Neural cell (in vitro differentiated cells): ENCODE measurements at regions not wholly inside any gene's neighbourhood (a gene's known extent, or its start where the extent isn't known, plus 50 kb on each side); places are given as distances from the start of the nearest gene placed in this dataset.

Experiments
- H2AFZ ChIP-seq: fragments of 200-600, 300-800 bp; sonication (generic), shearing (Covaris generic); 2 replicates; pipeline ENCODE4 v1.6.0; 2014; ENCODE audit warnings: low read depth, mild to moderate bottlenecking, antibody characterized with exemption, low read length, moderate library complexity
- H3F3A ChIP-seq: fragments of 200-600 bp; shearing (Covaris generic); 2 replicates; pipeline ENCODE4 v1.6.1; 2016; ENCODE audit warnings: mild to moderate bottlenecking, moderate library complexity, mixed read lengths, antibody characterized with exemption, low read length; ENCODE audit not compliant: insufficient read depth, poor library complexity, severe bottlenecking
- H3K27ac ChIP-seq: fragments of 200-600, 300-800 bp; sonication (generic), shearing (Covaris generic); 2 replicates; pipeline ENCODE4 v1.5.1; 2014; ENCODE audit warnings: mild to moderate bottlenecking, low read length, moderate library complexity
- H3K27me3 ChIP-seq: fragments of 300-800, 200-600 bp; sonication (generic), shearing (Covaris generic); 2 replicates; pipeline ENCODE4 v1.6.0; 2014; ENCODE audit warnings: mild to moderate bottlenecking, low read depth, low read length, moderate library complexity; ENCODE audit not compliant: insufficient read depth
- H3K36me3 ChIP-seq: fragments of 300-800, 200-600 bp; sonication (generic), shearing (Covaris generic); 2 replicates; pipeline ENCODE4 v1.5.1; 2014; ENCODE audit warnings: mild to moderate bottlenecking, antibody characterized with exemption, low read length, moderate library complexity; ENCODE audit not compliant: insufficient read depth
- H3K4me2 ChIP-seq: fragments of 300-800, 200-600 bp; sonication (generic), shearing (Covaris generic); 2 replicates; pipeline ENCODE4 v1.6.0; 2014; ENCODE audit warnings: mild to moderate bottlenecking, low read length
- H3K4me3 ChIP-seq: fragments of 300-800, 200-600 bp; sonication (generic), shearing (Covaris generic); 2 replicates; pipeline ENCODE4 v1.5.1; 2014; ENCODE audit warnings: mild to moderate bottlenecking, low read length, moderate library complexity
- H3K79me2 ChIP-seq: fragments of 200-600 bp; shearing (Covaris generic); replicated peaks from 2 replicates; pipeline ENCODE4 v1.6.0; 2014; ENCODE audit warnings: mild to moderate bottlenecking, low read length, moderate library complexity; ENCODE audit not compliant: insufficient read depth
- H3K9ac ChIP-seq: fragments of 300-800, 200-600 bp; sonication (generic), shearing (Covaris generic); 2 replicates; pipeline ENCODE4 v1.6.1; 2016; ENCODE audit warnings: mild to moderate bottlenecking, low read length, mixed read lengths
- H3K9me2 ChIP-seq: fragments of 200-600 bp; shearing (Covaris generic); 2 replicates; pipeline ENCODE4 v1.6.1; 2016; ENCODE audit warnings: mild to moderate bottlenecking, low read length, mixed read lengths; ENCODE audit not compliant: insufficient read depth
- H3K9me3 ChIP-seq: fragments of 200-600, 300-800 bp; sonication (generic), shearing (Covaris generic); 2 replicates; pipeline ENCODE4 v1.6.1; 2016; ENCODE audit warnings: mild to moderate bottlenecking, mixed run types, low read length, moderate library complexity, mixed read lengths
- H4K20me1 ChIP-seq: fragments of 200-600 bp; shearing (Covaris generic); 2 replicates; pipeline ENCODE4 v1.6.1; 2016; ENCODE audit warnings: mild to moderate bottlenecking, mixed run types; ENCODE audit not compliant: insufficient read depth
- EP300 ChIP-seq: fragments of 450-650 bp; conservative IDR thresholded peaks from 2 replicates; pipeline ENCODE4 v1.6.1; 2014; ENCODE audit warnings: antibody characterized with exemption, mild to moderate bottlenecking, moderate library complexity; ENCODE audit not compliant: poor library complexity, severe bottlenecking
- EZH2 ChIP-seq: fragments of 200-600, 300-800 bp; shearing (Covaris generic), sonication (generic); IDR thresholded peaks from 2 replicates; pipeline ENCODE4 v1.6.1; 2014; ENCODE audit warnings: antibody characterized with exemption, low read length, borderline replicate concordance, mild to moderate bottlenecking; ENCODE audit not compliant: insufficient read depth, poor library complexity, severe bottlenecking
- MXI1 ChIP-seq: fragments of 450-650 bp; conservative IDR thresholded peaks from 2 replicates; pipeline ENCODE4 v1.6.1; 2014; ENCODE audit warnings: antibody characterized with exemption, mild to moderate bottlenecking; ENCODE audit not compliant: poor library complexity, severe bottlenecking
- POLR2AphosphoS5 ChIP-seq: IDR thresholded peaks from 2 replicates; pipeline ENCODE4 v1.6.1; 2012
- RAD21 ChIP-seq: fragments of 450-650 bp; conservative IDR thresholded peaks from 2 replicates; pipeline ENCODE4 v1.6.1; 2014; ENCODE audit warnings: antibody characterized with exemption, mild to moderate bottlenecking, moderate library complexity
- SMC3 ChIP-seq: fragments of 450-650 bp; conservative IDR thresholded peaks from 2 replicates; pipeline ENCODE4 v1.6.1; 2014; ENCODE audit warnings: antibody characterized with exemption, mild to moderate bottlenecking, moderate library complexity; ENCODE audit not compliant: poor library complexity
- TAF1 ChIP-seq: IDR thresholded peaks from 2 replicates; pipeline ENCODE4 v1.6.1; 2012; ENCODE audit warnings: low read depth
- TF ChIP-seq, protein P1 (sequence below): fragments of 450-650 bp; IDR thresholded peaks from 2 replicates; pipeline ENCODE4 v1.5.1; 2014; ENCODE audit warnings: antibody characterized with exemption, mild to moderate bottlenecking, moderate library complexity; ENCODE audit not compliant: poor library complexity, severe bottlenecking
- TF ChIP-seq, protein P2 (sequence below): IDR thresholded peaks from 2 replicates; pipeline ENCODE4 v1.6.1; 2012; ENCODE audit warnings: borderline replicate concordance

DNA sequence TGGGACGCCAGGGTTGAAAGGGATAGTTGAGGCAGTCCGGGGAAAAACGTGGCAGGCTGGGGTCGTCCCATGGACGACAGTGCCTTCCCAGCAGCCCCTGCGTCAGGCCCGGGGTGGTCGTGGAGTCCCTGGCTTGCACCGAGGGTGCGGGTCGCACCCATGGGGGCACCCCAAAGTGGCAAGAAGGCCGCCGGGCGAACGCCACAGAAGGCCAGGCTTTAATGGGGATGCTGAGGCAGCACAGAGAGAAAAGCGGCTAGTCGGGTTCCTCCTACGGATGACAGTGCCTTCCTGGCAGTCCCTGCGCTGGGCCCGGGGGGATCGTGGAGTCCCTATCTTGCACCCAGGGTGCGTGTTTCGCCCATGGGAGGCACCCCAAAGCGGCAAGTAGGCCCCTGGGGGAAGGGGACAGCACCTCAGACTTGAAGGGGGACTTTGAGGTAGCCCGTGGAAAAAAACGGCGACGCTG is 158.6 kb upstream of the ALG10B start:
- Histone ChIP-seq H4K20me1 (no peaks in the 10 kb centered on the region), H3K27ac (no peak overlapping the region), H3K36me3 (no peaks in the 10 kb centered on the region), H2AFZ (no peak overlapping the region), H3F3A (no peaks in the 10 kb centered on the region), H3K9me2 (no peaks in the 10 kb centered on the region), H3K4me2 (no peak overlapping the region), H3K79me2 (no peaks in the 10 kb centered on the region), H3K27me3 (no peaks in the 10 kb centered on the region), H3K9ac (no peak overlapping the region), H3K9me3 (peaks cover 5% of the 10 kb centered on the region), H3K4me3 (no peak overlapping the region)
- TF ChIP-seq, protein P1, sequence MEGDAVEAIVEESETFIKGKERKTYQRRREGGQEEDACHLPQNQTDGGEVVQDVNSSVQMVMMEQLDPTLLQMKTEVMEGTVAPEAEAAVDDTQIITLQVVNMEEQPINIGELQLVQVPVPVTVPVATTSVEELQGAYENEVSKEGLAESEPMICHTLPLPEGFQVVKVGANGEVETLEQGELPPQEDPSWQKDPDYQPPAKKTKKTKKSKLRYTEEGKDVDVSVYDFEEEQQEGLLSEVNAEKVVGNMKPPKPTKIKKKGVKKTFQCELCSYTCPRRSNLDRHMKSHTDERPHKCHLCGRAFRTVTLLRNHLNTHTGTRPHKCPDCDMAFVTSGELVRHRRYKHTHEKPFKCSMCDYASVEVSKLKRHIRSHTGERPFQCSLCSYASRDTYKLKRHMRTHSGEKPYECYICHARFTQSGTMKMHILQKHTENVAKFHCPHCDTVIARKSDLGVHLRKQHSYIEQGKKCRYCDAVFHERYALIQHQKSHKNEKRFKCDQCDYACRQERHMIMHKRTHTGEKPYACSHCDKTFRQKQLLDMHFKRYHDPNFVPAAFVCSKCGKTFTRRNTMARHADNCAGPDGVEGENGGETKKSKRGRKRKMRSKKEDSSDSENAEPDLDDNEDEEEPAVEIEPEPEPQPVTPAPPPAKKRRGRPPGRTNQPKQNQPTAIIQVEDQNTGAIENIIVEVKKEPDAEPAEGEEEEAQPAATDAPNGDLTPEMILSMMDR, result no peak
- no peak for TF ChIP-seq RAD21

DNA sequence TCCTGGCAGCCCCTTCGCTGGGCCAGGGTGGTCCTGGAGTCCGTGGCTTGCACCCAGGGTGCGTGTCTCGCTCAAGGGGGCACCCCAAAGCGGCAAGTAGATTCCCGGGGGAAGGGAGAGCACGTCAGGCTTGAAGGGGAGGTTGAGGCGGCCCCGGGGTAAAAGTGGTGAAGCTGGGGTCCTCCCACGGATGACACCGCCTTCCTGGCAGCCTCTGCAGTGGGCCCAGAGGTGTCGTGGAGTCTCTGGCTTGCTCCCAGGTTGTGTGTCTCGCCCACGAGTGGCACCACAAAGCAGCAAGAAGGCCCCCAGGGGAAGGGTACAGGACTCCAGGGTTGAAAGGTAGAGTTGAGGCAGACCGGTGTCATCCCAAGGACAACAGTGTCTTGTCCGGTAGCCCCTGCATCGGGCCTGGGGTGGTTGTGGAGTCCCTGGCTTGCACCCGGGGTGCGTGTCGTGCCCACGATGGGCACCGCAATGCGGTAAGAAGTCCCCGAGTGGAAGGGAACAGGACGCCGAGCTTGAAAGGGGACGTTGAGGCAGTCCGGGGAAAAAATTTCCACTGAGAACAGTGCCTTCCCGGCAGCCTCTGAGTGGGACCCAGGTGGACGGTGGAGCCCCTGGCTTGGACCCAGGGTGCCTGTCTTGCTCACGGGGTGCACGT is 158.0 kb upstream of the ALG10B start:
- Histone ChIP-seq H3K27ac (no peak overlapping the region), H2AFZ (no peak overlapping the region), H3K79me2 (no peaks in the 10 kb centered on the region), H3K4me3 (no peak overlapping the region), H4K20me1 (no peaks in the 10 kb centered on the region), H3K9me3 (peaks cover 5% of the 10 kb centered on the region), H3K4me2 (no peak overlapping the region), H3K9ac (no peak overlapping the region), H3F3A (no peaks in the 10 kb centered on the region), H3K27me3 (no peaks in the 10 kb centered on the region), H3K36me3 (no peaks in the 10 kb centered on the region), H3K9me2 (no peaks in the 10 kb centered on the region)
- TF ChIP-seq SMC3, result no peak
- TF ChIP-seq, protein P2, sequence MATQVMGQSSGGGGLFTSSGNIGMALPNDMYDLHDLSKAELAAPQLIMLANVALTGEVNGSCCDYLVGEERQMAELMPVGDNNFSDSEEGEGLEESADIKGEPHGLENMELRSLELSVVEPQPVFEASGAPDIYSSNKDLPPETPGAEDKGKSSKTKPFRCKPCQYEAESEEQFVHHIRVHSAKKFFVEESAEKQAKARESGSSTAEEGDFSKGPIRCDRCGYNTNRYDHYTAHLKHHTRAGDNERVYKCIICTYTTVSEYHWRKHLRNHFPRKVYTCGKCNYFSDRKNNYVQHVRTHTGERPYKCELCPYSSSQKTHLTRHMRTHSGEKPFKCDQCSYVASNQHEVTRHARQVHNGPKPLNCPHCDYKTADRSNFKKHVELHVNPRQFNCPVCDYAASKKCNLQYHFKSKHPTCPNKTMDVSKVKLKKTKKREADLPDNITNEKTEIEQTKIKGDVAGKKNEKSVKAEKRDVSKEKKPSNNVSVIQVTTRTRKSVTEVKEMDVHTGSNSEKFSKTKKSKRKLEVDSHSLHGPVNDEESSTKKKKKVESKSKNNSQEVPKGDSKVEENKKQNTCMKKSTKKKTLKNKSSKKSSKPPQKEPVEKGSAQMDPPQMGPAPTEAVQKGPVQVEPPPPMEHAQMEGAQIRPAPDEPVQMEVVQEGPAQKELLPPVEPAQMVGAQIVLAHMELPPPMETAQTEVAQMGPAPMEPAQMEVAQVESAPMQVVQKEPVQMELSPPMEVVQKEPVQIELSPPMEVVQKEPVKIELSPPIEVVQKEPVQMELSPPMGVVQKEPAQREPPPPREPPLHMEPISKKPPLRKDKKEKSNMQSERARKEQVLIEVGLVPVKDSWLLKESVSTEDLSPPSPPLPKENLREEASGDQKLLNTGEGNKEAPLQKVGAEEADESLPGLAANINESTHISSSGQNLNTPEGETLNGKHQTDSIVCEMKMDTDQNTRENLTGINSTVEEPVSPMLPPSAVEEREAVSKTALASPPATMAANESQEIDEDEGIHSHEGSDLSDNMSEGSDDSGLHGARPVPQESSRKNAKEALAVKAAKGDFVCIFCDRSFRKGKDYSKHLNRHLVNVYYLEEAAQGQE, result no peak
- no peak for TF ChIP-seq EP300
- TF ChIP-seq TAF1, result no peak
- TF ChIP-seq EZH2, result no peak
- no peak for TF ChIP-seq RAD21
- TF ChIP-seq MXI1, result no peak
- TF ChIP-seq, protein P1, result no peak
- TF ChIP-seq POLR2AphosphoS5, result no peak
